ENCODE measurements at regions not wholly inside any gene's neighbourhood (a gene's known extent, or its start where the extent isn't known, plus 50 kb on each side); places are given as distances from the start of the nearest gene placed in this dataset.

- TF ChIP-seq CTCF (IDR thresholded peaks at IDR 0.05 in 2 of 3, conservative IDR thresholded peaks at IDR 0.05 in 1 of 3; ENCODE audit: control insufficient read depth in 2 of 3, extremely low read depth in 1 of 3, insufficient read depth in 1 of 3, low read depth in 3 of 3, low read length in 3 of 3) (no peak), CREB1 (IDR thresholded peaks at IDR 0.05; ENCODE audit: low read depth) (no peak), BRCA1 (IDR thresholded peaks at IDR 0.05; ENCODE audit: low read depth, low read length) (no peak), CHD2 (IDR thresholded peaks at IDR 0.05; ENCODE audit: borderline replicate concordance, low read depth, low read length) (no peak; the same call in 1 of the 2 replicates), ELK1 (IDR thresholded peaks at IDR 0.05; ENCODE audit: low read depth, low read length) (no peak), NRF1 (conservative IDR thresholded peaks at IDR 0.05; ENCODE audit: low read depth, low read length) (no peak), CEBPZ (IDR thresholded peaks at IDR 0.05; ENCODE audit: low read depth, low read length) (no peak), POU2F2 (IDR thresholded peaks at IDR 0.05; ENCODE audit: borderline replicate concordance, low read depth, low read length) (peak; percentile 94; the same call in 1 of the 3 replicates)
Measured at GRCh38 chr11:81869351-81870065, 864.2 kb downstream of the FAM181B start.
